GM23338 (cell line): ENCODE measurements at regions not wholly inside any gene's neighbourhood (a gene's known extent, or its start where the extent isn't known, plus 50 kb on each side); places are given as distances from the start of the nearest gene placed in this dataset.
"Not testable (repeated sequence)": the region's sequence is repeated elsewhere in the genome, so short reads cannot be mapped to it uniquely, and the experiment has no call there.

Experiments used
- ATAC-seq: fragments of 200-7000 bp; cut with Tn5 transposase; 3 replicates; pipeline ENCODE4 v1.9.1; 2020
- DNase-seq: peaks from one replicate; pipeline ENCODE4 v3.0.0-alpha.2; 2015; ENCODE audit warnings: low spot score
- H2AFZ ChIP-seq: fragments of 200-600 bp; sonication (generic); 2 replicates; pipeline ENCODE4 v1.8.0; 2016; ENCODE audit warnings: antibody characterized with exemption, mild to moderate bottlenecking, moderate library complexity
- H3F3A ChIP-seq: fragments of 200-600 bp; sonication (generic); replicated peaks from 2 replicates; pipeline ENCODE4 v1.8.0; 2017; ENCODE audit warnings: antibody characterized with exemption, mixed run types, low read depth
- H3K27ac ChIP-seq: fragments of 200-600 bp; sonication (generic); 2 replicates; pipeline ENCODE4 v1.6.1; 2016; ENCODE audit warnings: low read depth
- H3K27me3 ChIP-seq: fragments of 200-600 bp; sonication (generic); 2 replicates; pipeline ENCODE4 v1.8.0; 2016; ENCODE audit warnings: mild to moderate bottlenecking, mixed run types, moderate library complexity; ENCODE audit not compliant: insufficient read depth
- H3K36me3 ChIP-seq: fragments of 200-600 bp; sonication (generic); 2 replicates; pipeline ENCODE4 v1.8.0; 2016; ENCODE audit warnings: mild to moderate bottlenecking; ENCODE audit not compliant: insufficient read depth
- H3K4me1 ChIP-seq: fragments of 200-600 bp; sonication (generic); 2 replicates; pipeline ENCODE4 v1.8.0; 2016; ENCODE audit warnings: mild to moderate bottlenecking, moderate library complexity; ENCODE audit not compliant: insufficient read depth
- H3K4me2 ChIP-seq: fragments of 200-600 bp; sonication (generic); 2 replicates; pipeline ENCODE4 v1.7.1; 2017; ENCODE audit warnings: mixed run types
- H3K4me3 ChIP-seq: fragments of 200-600 bp; sonication (generic); 2 replicates; pipeline ENCODE4 v1.6.1; 2016; ENCODE audit warnings: mixed run types
- H3K79me2 ChIP-seq: fragments of 200-600 bp; sonication (generic); replicated peaks from 2 replicates; pipeline ENCODE4 v1.8.0; 2017; ENCODE audit warnings: mild to moderate bottlenecking; ENCODE audit not compliant: insufficient read depth
- H3K9me2 ChIP-seq: fragments of 200-600 bp; sonication (generic); 2 replicates; pipeline ENCODE4 v1.8.0; 2017; ENCODE audit not compliant: insufficient read depth
- H4K20me1 ChIP-seq: fragments of 200-600 bp; sonication (generic); replicated peaks from 2 replicates; pipeline ENCODE4 v1.8.0; 2017; ENCODE audit warnings: mild to moderate bottlenecking; ENCODE audit not compliant: insufficient read depth
- H3K27ac Mint-ChIP-seq: 2 replicates; pipeline ENCODE4 v1.8.0; 2020; ENCODE audit warnings: inconsistent platforms, mild to moderate bottlenecking, moderate library complexity, mixed read lengths
- H3K27me3 Mint-ChIP-seq: 3 replicates; pipeline ENCODE4 v1.8.0; 2022; ENCODE audit warnings: low read depth, mild to moderate bottlenecking, moderate library complexity, mixed read lengths, inconsistent platforms; ENCODE audit not compliant: insufficient read depth, poor library complexity
- H3K36me3 Mint-ChIP-seq: 3 replicates; pipeline ENCODE4 v1.8.0; 2021; ENCODE audit warnings: low read depth, mild to moderate bottlenecking, inconsistent platforms, moderate library complexity, mixed read lengths
- H3K4me1 Mint-ChIP-seq: 3 replicates; pipeline ENCODE4 v1.8.0; 2020; ENCODE audit warnings: mild to moderate bottlenecking, inconsistent platforms, mixed read lengths
- H3K4me3 Mint-ChIP-seq: 3 replicates; pipeline ENCODE4 v1.8.0; 2021; ENCODE audit warnings: moderate library complexity, mild to moderate bottlenecking, inconsistent platforms, mixed read lengths
- H3K9me3 Mint-ChIP-seq: 3 replicates; pipeline ENCODE4 v1.8.0; 2020; ENCODE audit warnings: moderate library complexity, mild to moderate bottlenecking, inconsistent platforms, mixed read lengths
- TF ChIP-seq, protein P1 (sequence below), 2 experiments: fragments of 200-600 bp in 1 of 2; sonication (generic) in 1 of 2; conservative IDR thresholded peaks; 2 replicates each; pipeline versions ENCODE4 v1.5.1 to v1.6.1; 2016 to 2017; ENCODE audit warnings: antibody characterized with exemption in 2 of 2, low read depth in 2 of 2, mild to moderate bottlenecking in 2 of 2, moderate library complexity in 1 of 2

DNA sequence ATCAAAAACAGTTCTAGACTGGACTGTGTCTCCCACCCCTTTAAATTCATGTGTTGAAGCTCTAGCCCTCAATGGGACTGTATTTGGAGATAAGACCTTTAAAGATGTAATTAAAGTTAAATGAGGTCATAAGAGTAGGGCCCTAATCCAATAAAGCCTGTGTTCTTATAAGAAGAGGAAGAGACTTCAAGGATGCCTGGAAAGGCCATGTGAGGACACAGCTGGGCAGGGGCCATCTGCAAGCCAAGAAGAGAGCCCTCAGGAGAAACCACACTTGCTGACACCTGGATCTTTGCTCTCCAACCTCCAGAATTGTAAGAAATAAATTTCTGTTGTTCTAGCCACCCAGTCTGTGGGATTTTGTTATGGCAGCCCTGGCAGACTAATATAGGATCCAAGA, 153.6 kb upstream of the POMZP3 start:
- H4K20me1 ChIP-seq, H3K27me3 ChIP-seq, H3K36me3 Mint-ChIP-seq, ATAC-seq, H2AFZ ChIP-seq, H3K4me1 ChIP-seq, H3K4me3 Mint-ChIP-seq, H3K4me1 Mint-ChIP-seq, H3K4me3 ChIP-seq, H3F3A ChIP-seq, DNase-seq, H3K27me3 Mint-ChIP-seq, H3K4me2 ChIP-seq, H3K9me2 ChIP-seq, H3K79me2 ChIP-seq, H3K9me3 Mint-ChIP-seq, H3K27ac ChIP-seq, H3K27ac Mint-ChIP-seq, H3K36me3 ChIP-seq: not testable (repeated sequence)

DNA sequence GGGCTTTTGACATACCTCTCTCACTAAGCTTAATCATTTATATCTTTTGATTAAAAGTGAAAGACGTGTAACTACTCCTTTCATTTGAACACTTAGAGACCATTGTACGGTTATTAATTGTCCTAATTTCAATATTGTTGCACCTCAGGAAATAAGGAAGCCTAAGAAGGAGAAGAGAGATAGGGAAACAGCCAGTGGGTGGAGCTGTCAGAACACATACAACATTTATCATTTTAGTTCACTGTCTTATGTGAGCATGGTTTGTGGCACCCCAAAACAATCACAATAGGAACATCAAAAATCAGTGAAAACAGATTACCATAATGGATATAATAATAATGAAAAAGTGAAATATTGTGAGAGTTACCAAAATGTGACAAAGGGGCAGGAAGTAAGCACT, 147.2 kb upstream of the POMZP3 start:
- not testable (repeated sequence) for H2AFZ ChIP-seq, H3K4me3 ChIP-seq, H3F3A ChIP-seq, H3K4me2 ChIP-seq, H3K27me3 ChIP-seq, H3K79me2 ChIP-seq, H4K20me1 ChIP-seq, DNase-seq, ATAC-seq, H3K36me3 ChIP-seq, H3K4me1 Mint-ChIP-seq, H3K27ac ChIP-seq, H3K27me3 Mint-ChIP-seq, H3K9me3 Mint-ChIP-seq, H3K4me3 Mint-ChIP-seq, H3K9me2 ChIP-seq, H3K36me3 Mint-ChIP-seq, H3K27ac Mint-ChIP-seq, H3K4me1 ChIP-seq
- TF ChIP-seq, protein P1, sequence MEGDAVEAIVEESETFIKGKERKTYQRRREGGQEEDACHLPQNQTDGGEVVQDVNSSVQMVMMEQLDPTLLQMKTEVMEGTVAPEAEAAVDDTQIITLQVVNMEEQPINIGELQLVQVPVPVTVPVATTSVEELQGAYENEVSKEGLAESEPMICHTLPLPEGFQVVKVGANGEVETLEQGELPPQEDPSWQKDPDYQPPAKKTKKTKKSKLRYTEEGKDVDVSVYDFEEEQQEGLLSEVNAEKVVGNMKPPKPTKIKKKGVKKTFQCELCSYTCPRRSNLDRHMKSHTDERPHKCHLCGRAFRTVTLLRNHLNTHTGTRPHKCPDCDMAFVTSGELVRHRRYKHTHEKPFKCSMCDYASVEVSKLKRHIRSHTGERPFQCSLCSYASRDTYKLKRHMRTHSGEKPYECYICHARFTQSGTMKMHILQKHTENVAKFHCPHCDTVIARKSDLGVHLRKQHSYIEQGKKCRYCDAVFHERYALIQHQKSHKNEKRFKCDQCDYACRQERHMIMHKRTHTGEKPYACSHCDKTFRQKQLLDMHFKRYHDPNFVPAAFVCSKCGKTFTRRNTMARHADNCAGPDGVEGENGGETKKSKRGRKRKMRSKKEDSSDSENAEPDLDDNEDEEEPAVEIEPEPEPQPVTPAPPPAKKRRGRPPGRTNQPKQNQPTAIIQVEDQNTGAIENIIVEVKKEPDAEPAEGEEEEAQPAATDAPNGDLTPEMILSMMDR (conservative IDR thresholded peaks at IDR 0.05; ENCODE audit: low read depth in 2 of 2): peak in 1 of 2 experiments; percentile 21; a peak in 1 of 4 replicates

DNA sequence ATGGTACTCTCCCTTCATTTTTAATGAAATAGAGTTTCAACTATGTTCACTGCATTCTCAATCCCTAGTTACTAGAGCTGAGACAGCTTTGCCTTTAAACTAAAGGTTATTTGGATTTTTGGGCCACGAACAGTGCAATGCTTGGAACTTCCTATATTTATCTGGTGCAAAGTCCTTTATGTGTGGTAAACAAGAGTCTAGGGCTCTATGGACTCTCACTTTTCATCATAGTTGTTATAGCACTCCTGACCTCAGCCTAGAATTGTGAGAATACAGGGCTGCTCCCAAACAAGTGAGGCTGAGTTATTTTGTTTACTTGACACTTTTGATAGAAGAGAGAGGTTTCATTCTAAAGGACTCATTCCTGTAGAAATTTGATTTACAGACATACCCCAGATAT, 144.9 kb upstream of the POMZP3 start:
- not testable (repeated sequence) for H3F3A ChIP-seq, H3K4me1 ChIP-seq, H3K36me3 ChIP-seq, H3K9me2 ChIP-seq, H3K27me3 Mint-ChIP-seq, H3K4me3 ChIP-seq, H3K9me3 Mint-ChIP-seq, ATAC-seq, H4K20me1 ChIP-seq, H3K4me2 ChIP-seq, H3K27me3 ChIP-seq, H3K27ac ChIP-seq, H3K36me3 Mint-ChIP-seq, DNase-seq, H2AFZ ChIP-seq, H3K4me3 Mint-ChIP-seq, H3K79me2 ChIP-seq, H3K27ac Mint-ChIP-seq, H3K4me1 Mint-ChIP-seq

DNA sequence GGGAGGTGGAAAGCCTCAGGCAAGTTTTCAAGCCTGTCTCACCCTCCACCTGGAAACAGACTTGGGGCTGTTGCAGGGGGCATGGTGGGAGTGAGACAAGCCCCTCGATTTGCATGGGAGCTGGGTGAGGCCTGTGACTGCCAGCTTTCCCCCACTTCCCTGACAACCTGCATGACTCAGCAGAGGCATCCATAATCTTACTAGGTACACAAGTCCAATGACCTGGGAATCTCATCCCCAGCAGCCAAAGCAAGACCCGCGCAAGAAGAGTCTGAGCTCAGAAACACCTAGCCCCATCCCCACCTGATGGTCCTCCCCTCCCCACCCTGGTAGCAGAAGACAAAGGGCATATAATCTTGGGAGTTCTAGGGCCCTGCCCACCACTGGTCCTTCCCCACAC, 136.9 kb upstream of the POMZP3 start:
- H3K4me1 ChIP-seq, H3K9me3 Mint-ChIP-seq, H3K27me3 Mint-ChIP-seq, DNase-seq, H3K27ac Mint-ChIP-seq, H3K4me1 Mint-ChIP-seq, H3K36me3 ChIP-seq, H3K4me3 Mint-ChIP-seq, H2AFZ ChIP-seq, H3K27me3 ChIP-seq, H3K4me3 ChIP-seq, H3K9me2 ChIP-seq, H3K4me2 ChIP-seq, H4K20me1 ChIP-seq, ATAC-seq, H3F3A ChIP-seq, H3K36me3 Mint-ChIP-seq, H3K27ac ChIP-seq, H3K79me2 ChIP-seq: not testable (repeated sequence)

DNA sequence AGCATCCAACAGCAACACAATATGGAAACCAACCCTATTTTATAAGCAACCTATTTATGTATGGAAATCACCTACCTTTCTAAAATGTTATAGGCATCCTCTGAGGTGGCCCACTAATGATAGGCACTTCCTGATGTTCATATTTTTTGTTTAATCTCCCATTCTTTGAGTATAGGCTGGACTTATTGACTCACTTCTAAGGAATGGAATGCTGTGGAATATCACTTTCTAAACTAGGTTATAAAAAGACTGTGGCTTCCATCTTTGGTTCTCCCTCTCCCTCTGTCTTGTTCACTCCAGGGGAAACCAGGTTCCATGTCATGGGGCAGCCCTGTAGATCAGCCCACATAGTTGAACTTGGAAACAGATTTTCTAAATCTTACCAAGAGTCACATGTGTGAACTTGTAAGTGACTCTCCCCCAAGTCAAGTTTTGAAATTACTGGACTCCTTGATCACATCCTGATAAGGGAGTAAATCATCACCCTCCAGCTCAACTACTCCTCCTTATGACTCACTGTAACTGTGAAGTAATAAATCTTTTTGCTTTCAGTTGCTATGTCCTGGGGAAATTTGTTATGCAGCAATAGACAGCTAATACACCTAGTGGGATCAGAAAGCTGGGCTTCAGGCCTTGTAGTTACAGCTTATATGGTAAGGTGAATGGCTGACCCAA, 133.6 kb upstream of the POMZP3 start:
- not testable (repeated sequence) for H3K27ac ChIP-seq, H3K4me3 Mint-ChIP-seq, H3K9me3 Mint-ChIP-seq, H2AFZ ChIP-seq, H3F3A ChIP-seq, H4K20me1 ChIP-seq, H3K27me3 Mint-ChIP-seq, H3K4me1 Mint-ChIP-seq, H3K27me3 ChIP-seq, H3K9me2 ChIP-seq, H3K4me1 ChIP-seq, ATAC-seq, H3K4me3 ChIP-seq, H3K36me3 Mint-ChIP-seq, H3K79me2 ChIP-seq, DNase-seq, H3K27ac Mint-ChIP-seq, H3K36me3 ChIP-seq, H3K4me2 ChIP-seq

DNA sequence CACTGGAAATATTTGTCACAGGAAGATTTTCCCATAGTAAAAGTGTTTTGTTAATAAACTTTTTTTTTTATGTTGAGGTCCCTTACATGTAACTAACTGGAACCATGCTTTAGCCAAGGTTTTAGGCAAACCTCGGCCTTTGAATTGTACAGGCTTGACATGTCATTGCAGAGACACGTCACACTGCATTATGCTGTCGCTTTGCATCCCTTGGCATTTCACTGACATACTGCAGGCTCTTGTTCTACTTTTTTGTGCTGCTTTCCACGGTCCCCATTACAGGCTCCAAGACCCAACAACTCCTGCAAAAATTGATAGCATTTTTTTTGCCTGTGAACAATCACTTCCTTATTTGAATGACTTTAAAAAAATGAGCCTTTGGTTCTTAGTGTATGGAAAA, 112.5 kb upstream of the POMZP3 start:
- H3K4me1 Mint-ChIP-seq, H3K36me3 ChIP-seq, H3K27me3 Mint-ChIP-seq, H3K9me3 Mint-ChIP-seq, ATAC-seq, H3K4me1 ChIP-seq, H4K20me1 ChIP-seq, H3K4me2 ChIP-seq, H3K36me3 Mint-ChIP-seq, DNase-seq, H3K27ac Mint-ChIP-seq, H3K4me3 Mint-ChIP-seq, H2AFZ ChIP-seq, H3K79me2 ChIP-seq, H3K4me3 ChIP-seq, H3K27me3 ChIP-seq, H3K9me2 ChIP-seq, H3F3A ChIP-seq, H3K27ac ChIP-seq: not testable (repeated sequence)
